SK-N-MC (cell line): ENCODE measurements at regions not wholly inside any gene's neighbourhood (a gene's known extent, or its start where the extent isn't known, plus 50 kb on each side); places are given as distances from the start of the nearest gene placed in this dataset.

ENCODE experiments used
- EZH2 ChIP-seq: fragments of 200-600 bp; sonication (generic); IDR thresholded peaks from one replicate; pipeline ENCODE4 v1.6.1; 2017; ENCODE audit warnings: antibody characterized with exemption
- FOXP2 ChIP-seq: optimal IDR thresholded peaks from 2 replicates; pipeline ENCODE3; 2011; ENCODE audit warnings: mild to moderate bottlenecking, moderate library complexity; ENCODE audit not compliant: insufficient read depth; ENCODE audit errors: extremely low read length, control extremely low read depth
- POLR2AphosphoS5 ChIP-seq: IDR thresholded peaks from 2 replicates; pipeline ENCODE4 v1.6.1; 2012; ENCODE audit warnings: mild to moderate bottlenecking, low read depth, low read length, borderline replicate concordance

GRCh38 chr15:37339437-37339836 is 239.1 kb upstream of the MEIS2 start:
- TF ChIP-seq POLR2AphosphoS5 (no peak), EZH2 (no peak), FOXP2 (no peak)
